HFFc6 (cell line): ENCODE measurements at regions not wholly inside any gene's neighbourhood (a gene's known extent, or its start where the extent isn't known, plus 50 kb on each side); places are given as distances from the start of the nearest gene placed in this dataset.

Experiments used
- DNase-seq: peaks from one replicate; pipeline ENCODE4 v3.0.0-alpha.2; 2018
- H3K27ac Mint-ChIP-seq: 2 replicates; pipeline ENCODE4 v1.8.0; 2020; ENCODE audit warnings: mild to moderate bottlenecking, mixed read lengths
- H3K27me3 Mint-ChIP-seq: 2 replicates; pipeline ENCODE4 v1.8.0; 2021; ENCODE audit warnings: mild to moderate bottlenecking, moderate library complexity, mixed read lengths; ENCODE audit not compliant: insufficient read depth
- H3K36me3 Mint-ChIP-seq: 2 replicates; pipeline ENCODE4 v1.8.0; 2021; ENCODE audit warnings: low read depth, mixed read lengths
- H3K4me1 Mint-ChIP-seq: 2 replicates; pipeline ENCODE4 v1.8.0; 2020; ENCODE audit warnings: low read depth, mixed read lengths
- H3K4me3 Mint-ChIP-seq: 2 replicates; pipeline ENCODE4 v1.8.0; 2020; ENCODE audit warnings: mild to moderate bottlenecking, moderate library complexity, mixed read lengths
- H3K9me3 Mint-ChIP-seq: 2 replicates; pipeline ENCODE4 v1.8.0; 2020; ENCODE audit warnings: mild to moderate bottlenecking, mixed read lengths
- CTCF ChIP-seq: fragments of 200-600 bp; sonication (generic); IDR thresholded peaks from 2 replicates; pipeline ENCODE4 v1.5.0; 2021; ENCODE audit warnings: antibody characterized with exemption, mild to moderate bottlenecking

GRCh38 chr18:45496741-45497140 is 118.5 kb upstream of the SLC14A2 start:
- Mint-ChIP-seq H3K27me3 (peaks cover 7% of the 10 kb centered on the region; the same call in 1 of the 2 replicates), H3K4me3 (no peak overlapping the region), H3K36me3 (no peaks in the 10 kb centered on the region), H3K4me1 (no peaks in the 10 kb centered on the region), H3K9me3 (no peaks in the 10 kb centered on the region), H3K27ac (no peak overlapping the region)
- TF ChIP-seq CTCF, result no peak
- DNase-seq, result no peak

- no peak for TF ChIP-seq CTCF
- no peak overlapping the region for H3K27ac Mint-ChIP-seq
- no peak for DNase-seq
- H3K4me1 Mint-ChIP-seq, result no peaks in the 10 kb centered on the region
- no peaks in the 10 kb centered on the region for H3K9me3 Mint-ChIP-seq
- no peak overlapping the region for H3K4me3 Mint-ChIP-seq
- H3K27me3 Mint-ChIP-seq, result peaks cover 7% of the 10 kb centered on the region; the same call in 1 of the 2 replicates
- H3K36me3 Mint-ChIP-seq, result no peaks in the 10 kb centered on the region
Observed at GRCh38 chr18:45497595-45498286, 117.5 kb upstream of the SLC14A2 start.

- Mint-ChIP-seq H3K36me3 (no peaks in the 10 kb centered on the region), H3K27me3 (peaks cover 7% of the 10 kb centered on the region; the same call in 1 of the 2 replicates), H3K27ac (no peak overlapping the region), H3K4me3 (no peak overlapping the region), H3K9me3 (no peaks in the 10 kb centered on the region), H3K4me1 (no peaks in the 10 kb centered on the region)
- no peak for DNase-seq
- TF ChIP-seq CTCF, result no peak
Observed at GRCh38 chr18:45498287-45498658, 117.0 kb upstream of the SLC14A2 start.

- no peak for DNase-seq
- no peaks in the 10 kb centered on the region for H3K9me3 Mint-ChIP-seq
- TF ChIP-seq CTCF, result no peak
- H3K27me3 Mint-ChIP-seq, result peaks cover 5% of the 10 kb centered on the region
- no peaks in the 10 kb centered on the region for H3K4me1 Mint-ChIP-seq
- no peaks in the 10 kb centered on the region for H3K36me3 Mint-ChIP-seq
- H3K27ac Mint-ChIP-seq, result no peak overlapping the region
- no peak overlapping the region for H3K4me3 Mint-ChIP-seq
Observed at GRCh38 chr18:45503990-45504389, 111.3 kb upstream of the SLC14A2 start.

GRCh38 chr18:45505497-45506206 is 109.6 kb upstream of the SLC14A2 start:
- no peaks in the 10 kb centered on the region for H3K9me3 Mint-ChIP-seq
- H3K27ac Mint-ChIP-seq, result no peak overlapping the region
- H3K36me3 Mint-ChIP-seq, result no peaks in the 10 kb centered on the region
- peaks cover 5% of the 10 kb centered on the region for H3K27me3 Mint-ChIP-seq
- DNase-seq, result no peak
- H3K4me3 Mint-ChIP-seq, result no peak overlapping the region
- H3K4me1 Mint-ChIP-seq, result no peaks in the 10 kb centered on the region
- TF ChIP-seq CTCF, result no peak
